IPS DF 6.9 (cell line): ENCODE measurements at regions not wholly inside any gene's neighbourhood (a gene's known extent, or its start where the extent isn't known, plus 50 kb on each side); places are given as distances from the start of the nearest gene placed in this dataset.
"Not testable (repeated sequence)": the region's sequence is repeated elsewhere in the genome, so short reads cannot be mapped to it uniquely, and the experiment has no call there.

Source experiments
- DNase-seq: peaks from one replicate; pipeline ENCODE4 v3.0.0-alpha.2; 2013; ENCODE audit warnings: low read depth, low spot score
- H3K27ac ChIP-seq: one replicate; pipeline ENCODE4 v1.5.1; 2013; ENCODE audit warnings: low read length, control low read depth
- H3K27me3 ChIP-seq: 2 replicates; pipeline ENCODE4 v1.6.1; 2013; ENCODE audit warnings: mild to moderate bottlenecking, low read length; ENCODE audit not compliant: control insufficient read depth, insufficient read depth
- H3K36me3 ChIP-seq: 2 replicates; pipeline ENCODE4 v1.6.1; 2013; ENCODE audit warnings: low read length; ENCODE audit not compliant: control insufficient read depth, insufficient read depth
- H3K4me1 ChIP-seq: 2 replicates; pipeline ENCODE4 v1.6.1; 2013; ENCODE audit warnings: low read length; ENCODE audit not compliant: control insufficient read depth, insufficient read depth
- H3K4me3 ChIP-seq: 2 replicates; pipeline ENCODE4 v1.5.1; 2013; ENCODE audit warnings: mild to moderate bottlenecking, low read length
- H3K9me3 ChIP-seq: 2 replicates; pipeline ENCODE4 v1.6.1; 2013; ENCODE audit warnings: low read length, inconsistent platforms; ENCODE audit not compliant: control insufficient read depth, insufficient read depth
- WGBS: extraction: QIAGEN DNeasy Blood & Tissue Kit; methylation state at CpG from one replicate; pipeline ENCODE4 v1.1.7; 2013; ENCODE audit warnings: mixed read lengths, missing lambda C conversion rate; ENCODE audit not compliant: insufficient read length, insufficient coverage; 5-methylcytosine and 5-hydroxymethylcytosine counted together

DNA sequence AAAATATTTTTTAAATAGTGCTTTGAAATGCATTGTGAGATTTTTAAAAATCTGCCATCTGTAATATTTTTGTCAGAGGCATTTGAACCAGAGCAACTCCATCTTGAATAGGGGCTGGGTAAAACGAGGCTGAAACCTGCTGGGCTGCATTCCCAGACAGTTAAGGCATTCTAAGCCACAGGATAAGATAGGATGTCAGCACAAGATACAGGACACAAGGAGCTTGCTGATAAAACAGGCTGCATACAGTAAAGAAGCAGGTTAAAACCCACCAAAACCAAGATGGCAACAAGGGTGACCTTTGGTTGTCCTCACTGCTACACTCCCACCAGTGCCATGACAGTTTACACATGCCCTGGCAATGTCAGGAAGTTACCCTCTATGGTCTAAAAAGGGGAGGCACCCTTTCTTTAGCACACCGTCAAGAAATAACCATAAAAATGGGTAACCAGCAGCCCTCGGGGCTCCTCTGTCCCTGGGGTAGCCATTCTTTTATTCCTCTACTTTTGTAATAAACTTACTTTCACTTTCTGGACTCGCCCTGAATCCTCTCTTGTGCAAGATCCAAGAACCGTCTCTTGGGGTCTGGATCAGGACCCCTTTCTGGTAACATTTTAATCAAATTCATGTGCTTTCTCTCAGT lies 273.7 kb downstream of the SEMA3D start:
- Histone ChIP-seq H3K4me3 (no peak overlapping the region), H3K9me3 (no peaks in the 10 kb centered on the region), H3K4me1 (no peaks in the 10 kb centered on the region; the same call in 1 of the 2 replicates), H3K27me3 (no peaks in the 10 kb centered on the region), H3K27ac (no peak overlapping the region), H3K36me3 (no peaks in the 10 kb centered on the region)
- DNase-seq = no peak
- no CpG with 5 or more reads among the region's 5 CpGs for whole genome bisulfite sequencing

DNA sequence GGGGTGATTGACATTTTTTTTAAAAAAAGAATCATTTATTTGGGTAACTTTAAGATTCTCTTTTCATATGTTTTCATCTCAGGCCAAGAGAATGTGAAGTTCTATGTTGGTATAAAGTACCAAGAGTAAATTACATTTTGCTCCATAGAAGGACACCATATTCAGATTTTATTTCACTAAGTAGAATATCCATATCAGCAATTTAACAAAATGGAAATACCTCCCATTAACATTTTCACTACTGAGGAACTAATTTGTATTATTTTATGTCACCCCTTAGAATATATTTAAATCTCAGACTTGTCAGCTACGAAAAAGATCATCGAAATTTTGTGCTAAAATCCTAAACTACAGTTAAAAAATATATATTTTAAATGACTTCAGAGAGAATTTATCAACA lies 274.3 kb downstream of the SEMA3D start:
- Histone ChIP-seq H3K27me3 (no peaks in the 10 kb centered on the region), H3K36me3 (no peaks in the 10 kb centered on the region), H3K27ac (no peak overlapping the region), H3K4me3 (no peak overlapping the region), H3K4me1 (no peaks in the 10 kb centered on the region; the same call in 1 of the 2 replicates), H3K9me3 (no peaks in the 10 kb centered on the region)
- no CpG with 5 or more reads among the region's 2 CpGs for WGBS
- DNase-seq = no peak

GRCh38 chr7:84912018-84912417 lies 274.8 kb downstream of the SEMA3D start:
- H3K4me1 ChIP-seq = no peaks in the 10 kb centered on the region; the same call in 1 of the 2 replicates
- DNase-seq = no peak
- H3K27ac ChIP-seq = no peak overlapping the region
- no peaks in the 10 kb centered on the region for H3K27me3 ChIP-seq
- H3K36me3 ChIP-seq = no peaks in the 10 kb centered on the region
- H3K4me3 ChIP-seq = no peak overlapping the region
- no peaks in the 10 kb centered on the region for H3K9me3 ChIP-seq

DNA sequence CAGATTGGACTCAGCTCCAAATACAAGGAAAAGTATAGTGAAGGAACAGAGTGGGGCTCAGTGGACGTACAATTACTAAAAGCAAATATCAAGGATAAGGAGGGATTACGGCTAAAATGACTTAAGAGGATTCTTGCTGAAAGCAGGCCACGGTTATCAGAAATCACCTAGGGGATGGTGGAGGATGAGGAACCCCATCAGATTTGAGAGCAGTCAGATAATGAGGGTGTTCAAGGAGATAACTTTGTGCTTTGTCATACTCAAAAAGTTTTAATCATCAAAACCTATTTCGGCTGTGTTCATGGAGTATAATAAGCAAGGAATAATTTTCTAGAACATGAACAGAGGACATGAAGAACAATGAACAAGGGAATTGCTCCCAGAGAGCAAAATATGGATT lies 275.8 kb downstream of the SEMA3D start:
- Histone ChIP-seq H3K27ac (no peak overlapping the region), H3K4me3 (no peak overlapping the region), H3K9me3 (no peaks in the 10 kb centered on the region), H3K4me1 (no peaks in the 10 kb centered on the region; the same call in 1 of the 2 replicates), H3K36me3 (no peaks in the 10 kb centered on the region), H3K27me3 (no peaks in the 10 kb centered on the region)
- WGBS = no CpG with 5 or more reads among the region's 4 CpGs
- DNase-seq = no peak

DNA sequence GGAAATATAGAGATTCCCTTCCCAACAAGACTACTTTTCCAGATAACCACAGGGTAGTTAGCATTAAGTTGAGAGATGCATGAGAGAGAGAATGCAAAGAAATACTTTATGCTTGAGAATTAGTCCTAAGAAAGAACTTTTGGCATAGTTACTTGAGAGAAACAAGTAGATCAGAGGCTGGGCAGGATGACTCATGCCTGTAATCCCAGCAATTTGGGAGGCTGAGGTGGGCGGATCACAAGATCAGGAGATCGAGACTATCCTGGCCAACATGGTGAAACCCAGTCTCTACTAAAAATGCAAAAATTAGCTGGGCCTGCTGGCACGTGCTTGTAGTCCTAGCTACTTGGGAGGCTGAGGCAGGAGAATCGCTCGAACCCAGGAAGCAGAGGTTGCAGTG lies 276.5 kb downstream of the SEMA3D start:
- not testable (repeated sequence) for DNase-seq, H3K27ac ChIP-seq, H3K36me3 ChIP-seq, H3K4me3 ChIP-seq, H3K9me3 ChIP-seq, H3K4me1 ChIP-seq, H3K27me3 ChIP-seq
- no CpG with 5 or more reads among the region's 5 CpGs for WGBS

DNA sequence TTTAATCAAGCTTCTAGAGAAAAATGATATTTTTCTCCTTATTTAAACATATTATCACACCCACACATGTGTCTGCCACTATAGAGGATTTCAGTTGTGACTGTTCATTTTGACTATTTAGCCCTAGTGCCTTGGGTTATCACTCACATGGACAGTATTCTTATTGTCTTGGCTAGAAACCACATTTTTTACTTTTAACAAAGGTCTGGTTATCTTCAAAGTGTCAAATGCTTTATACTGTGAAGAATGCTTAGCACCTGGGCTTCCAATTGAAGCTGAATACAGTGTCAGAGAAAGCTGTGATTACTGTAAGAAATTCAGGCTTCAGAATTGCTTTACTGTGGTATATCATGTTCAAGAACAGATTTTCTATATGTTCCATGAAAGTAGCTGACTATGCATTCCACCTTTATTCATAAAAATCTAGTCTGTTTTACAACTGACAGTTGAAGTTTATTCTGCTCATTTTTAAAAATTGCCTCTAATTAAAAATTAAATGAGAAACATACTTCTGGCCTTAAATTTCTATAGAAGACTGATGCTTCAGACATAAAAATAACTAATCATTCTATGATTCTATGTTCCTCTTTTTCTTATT lies 278.6 kb downstream of the SEMA3D start:
- Histone ChIP-seq H3K27me3 (no peaks in the 10 kb centered on the region), H3K27ac (no peak overlapping the region), H3K9me3 (no peaks in the 10 kb centered on the region), H3K4me1 (no peaks in the 10 kb centered on the region; the same call in 1 of the 2 replicates), H3K4me3 (no peak overlapping the region), H3K36me3 (no peaks in the 10 kb centered on the region)
- no peak for DNase-seq

- Histone ChIP-seq H3K9me3 (no peaks in the 10 kb centered on the region), H3K4me3 (no peak overlapping the region), H3K36me3 (no peaks in the 10 kb centered on the region), H3K4me1 (no peaks in the 10 kb centered on the region; the same call in 1 of the 2 replicates), H3K27me3 (no peaks in the 10 kb centered on the region), H3K27ac (no peak overlapping the region)
- WGBS = no CpG with 5 or more reads among the region's 4 CpGs
- no peak for DNase-seq
Observed at GRCh38 chr7:84906889-84907288, 280.0 kb downstream of the SEMA3D start.

DNA sequence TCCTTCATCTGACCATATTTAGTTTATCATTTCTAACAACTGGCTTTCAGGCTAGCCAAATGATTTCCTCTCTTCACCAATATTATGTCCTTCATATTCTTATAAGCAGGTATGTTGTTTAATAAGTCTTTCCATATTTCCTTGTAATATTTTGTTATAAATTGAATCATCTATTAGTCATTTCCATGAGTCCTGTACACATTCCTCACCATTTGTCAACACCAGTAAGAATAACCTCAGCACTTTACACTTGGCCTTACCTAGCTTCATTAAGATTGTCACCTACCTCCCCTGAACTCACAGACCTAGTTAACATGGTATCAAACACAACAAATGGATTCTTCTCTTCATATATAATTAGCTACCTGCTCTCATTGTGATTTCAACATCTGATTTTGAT lies 282.3 kb downstream of the SEMA3D start:
- Histone ChIP-seq H3K9me3 (no peaks in the 10 kb centered on the region), H3K4me1 (no peaks in the 10 kb centered on the region), H3K27ac (no peak overlapping the region), H3K4me3 (no peak overlapping the region), H3K36me3 (no peaks in the 10 kb centered on the region), H3K27me3 (no peaks in the 10 kb centered on the region)
- no peak for DNase-seq

GRCh38 chr7:84901366-84901765 lies 285.5 kb downstream of the SEMA3D start:
- DNase-seq = no peak
- Histone ChIP-seq H3K4me1 (no peaks in the 10 kb centered on the region), H3K9me3 (no peaks in the 10 kb centered on the region), H3K27me3 (no peaks in the 10 kb centered on the region), H3K27ac (no peak overlapping the region), H3K36me3 (no peaks in the 10 kb centered on the region), H3K4me3 (no peak overlapping the region)

DNA sequence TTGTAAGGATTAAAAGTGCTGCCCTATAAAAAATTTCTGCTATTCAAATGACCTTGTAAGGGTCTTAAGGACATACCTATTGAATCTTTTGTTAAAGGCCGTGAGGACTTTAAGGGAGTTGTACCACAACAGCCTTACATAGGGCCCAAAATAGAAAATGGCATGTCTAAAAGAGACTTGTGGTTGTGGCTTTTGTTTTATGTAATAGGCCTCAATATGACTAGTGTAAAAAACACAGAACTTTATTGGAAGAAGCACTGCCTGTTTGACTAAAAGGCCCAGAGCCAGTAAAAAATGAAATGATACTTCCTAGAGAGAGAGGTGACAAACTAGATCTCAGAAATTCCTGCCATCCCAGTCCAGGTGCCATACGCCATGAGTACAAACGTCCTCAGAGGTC lies 286.6 kb downstream of the SEMA3D start:
- no peaks in the 10 kb centered on the region for H3K4me1 ChIP-seq
- H3K4me3 ChIP-seq = no peak overlapping the region
- H3K27me3 ChIP-seq = no peaks in the 10 kb centered on the region
- no peak overlapping the region for H3K27ac ChIP-seq
- no CpG with 5 or more reads among the region's 3 CpGs for WGBS
- DNase-seq = no peak
- H3K36me3 ChIP-seq = no peaks in the 10 kb centered on the region
- no peaks in the 10 kb centered on the region for H3K9me3 ChIP-seq

DNA sequence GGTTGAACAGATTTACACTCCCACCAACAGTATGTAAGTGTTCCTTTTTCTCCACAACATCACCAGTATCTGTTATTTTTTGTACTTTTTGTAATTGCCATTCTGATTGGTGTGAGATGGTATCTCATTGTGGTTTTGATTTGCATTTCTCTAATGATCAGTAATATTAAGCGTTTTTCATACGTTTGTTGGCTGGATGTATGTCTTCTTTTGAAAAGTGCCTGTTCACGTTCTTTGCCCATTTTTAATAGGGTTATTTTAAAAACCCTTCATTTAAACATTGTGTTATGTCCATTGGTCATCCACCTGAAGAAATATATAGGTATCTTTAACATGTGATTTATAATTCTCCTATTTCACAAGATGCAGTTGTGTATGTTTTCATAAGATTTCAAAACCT lies 291.3 kb downstream of the SEMA3D start:
- Histone ChIP-seq H3K36me3 (no peaks in the 10 kb centered on the region), H3K9me3 (no peaks in the 10 kb centered on the region), H3K27me3 (no peaks in the 10 kb centered on the region), H3K4me3 (no peak overlapping the region), H3K4me1 (no peaks in the 10 kb centered on the region), H3K27ac (no peak overlapping the region)
- no peak for DNase-seq
- WGBS = no CpG with 5 or more reads among the region's 3 CpGs
